RWPE1 (cell line): ENCODE measurements at regions not wholly inside any gene's neighbourhood (a gene's known extent, or its start where the extent isn't known, plus 50 kb on each side); places are given as distances from the start of the nearest gene placed in this dataset.

ENCODE experiments used
- CTCF ChIA-PET: fragments of 350-600 bp; sonication (Branson Sonifier 250); formaldehyde crosslinking; extraction: SDS; loops from one replicate; lab custom pipeline; 2021; lab: Yijun Ruan, JAX
- POLR2A ChIA-PET: fragments of 400-600 bp; formaldehyde crosslinking; extraction: SDS; loops from one replicate; lab custom pipeline; 2020; ENCODE audit warnings: antibody characterized with exemption; ENCODE audit not compliant: low non-redundant PET; lab: Yijun Ruan, JAX
- DNase-seq: peaks from one replicate; pipeline ENCODE4 v3.0.0; 2012; ENCODE audit warnings: low spot score
- H3K27ac ChIP-seq: fragments of 450-650 bp; 2 replicates; pipeline ENCODE4 v1.5.1; 2017
- TF ChIP-seq, protein P1 (sequence below): fragments of 450-650 bp; conservative IDR thresholded peaks from 2 replicates; pipeline ENCODE4 v1.5.1; 2017; ENCODE audit warnings: low read depth, mild to moderate bottlenecking

DNA sequence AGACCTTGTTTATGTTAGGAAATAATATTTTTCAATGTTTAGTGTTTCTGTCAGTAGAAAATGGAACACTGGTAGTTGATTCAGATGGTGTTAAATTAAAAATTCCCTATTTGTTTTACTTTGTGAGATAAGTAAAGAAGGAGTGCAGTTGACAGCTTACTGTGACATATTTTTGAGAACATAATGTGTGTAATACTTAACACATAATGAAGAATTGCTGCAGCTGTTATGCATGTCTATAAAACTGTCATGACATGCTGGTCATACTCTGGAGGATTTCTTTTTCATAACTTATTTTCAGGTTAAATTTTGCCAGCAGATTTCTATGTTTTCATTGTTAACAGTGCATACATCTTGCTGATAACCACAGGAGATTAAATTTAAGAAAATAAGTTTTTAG is 296.1 kb downstream of the CTH start:
- no peak overlapping the region for H3K27ac ChIP-seq
- TF ChIP-seq, protein P1, sequence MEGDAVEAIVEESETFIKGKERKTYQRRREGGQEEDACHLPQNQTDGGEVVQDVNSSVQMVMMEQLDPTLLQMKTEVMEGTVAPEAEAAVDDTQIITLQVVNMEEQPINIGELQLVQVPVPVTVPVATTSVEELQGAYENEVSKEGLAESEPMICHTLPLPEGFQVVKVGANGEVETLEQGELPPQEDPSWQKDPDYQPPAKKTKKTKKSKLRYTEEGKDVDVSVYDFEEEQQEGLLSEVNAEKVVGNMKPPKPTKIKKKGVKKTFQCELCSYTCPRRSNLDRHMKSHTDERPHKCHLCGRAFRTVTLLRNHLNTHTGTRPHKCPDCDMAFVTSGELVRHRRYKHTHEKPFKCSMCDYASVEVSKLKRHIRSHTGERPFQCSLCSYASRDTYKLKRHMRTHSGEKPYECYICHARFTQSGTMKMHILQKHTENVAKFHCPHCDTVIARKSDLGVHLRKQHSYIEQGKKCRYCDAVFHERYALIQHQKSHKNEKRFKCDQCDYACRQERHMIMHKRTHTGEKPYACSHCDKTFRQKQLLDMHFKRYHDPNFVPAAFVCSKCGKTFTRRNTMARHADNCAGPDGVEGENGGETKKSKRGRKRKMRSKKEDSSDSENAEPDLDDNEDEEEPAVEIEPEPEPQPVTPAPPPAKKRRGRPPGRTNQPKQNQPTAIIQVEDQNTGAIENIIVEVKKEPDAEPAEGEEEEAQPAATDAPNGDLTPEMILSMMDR = no peak
- ChIA-PET POLR2A (no interaction called here), CTCF (interaction anchor here (0.5 kb wide), 1 partner anchor 99 kb away, joined by 3 read pairs; no protein-coding TSS in a partner anchor)
- no peak for DNase-seq

- DNase-seq = no peak
- ChIA-PET CTCF (no interaction called here), POLR2A (no interaction called here)
- no peak overlapping the region for H3K27ac ChIP-seq
- TF ChIP-seq, protein P1 = no peak
These were observed 303.1 kb downstream of the CTH start for GRCh38 chr1:70714149-70714548.

- POLR2A ChIA-PET = no interaction called here
- CTCF ChIA-PET = no interaction called here
- TF ChIP-seq, protein P1 = no peak
- no peak overlapping the region for H3K27ac ChIP-seq
- no peak for DNase-seq
These were observed 306.1 kb downstream of the CTH start for GRCh38 chr1:70717211-70717610.

- no peak for DNase-seq
- H3K27ac ChIP-seq = no peak overlapping the region
- ChIA-PET POLR2A (no interaction called here), CTCF (no interaction called here)
- TF ChIP-seq, protein P1 = no peak
These were observed 306.6 kb downstream of the CTH start for GRCh38 chr1:70717656-70718055.

DNA sequence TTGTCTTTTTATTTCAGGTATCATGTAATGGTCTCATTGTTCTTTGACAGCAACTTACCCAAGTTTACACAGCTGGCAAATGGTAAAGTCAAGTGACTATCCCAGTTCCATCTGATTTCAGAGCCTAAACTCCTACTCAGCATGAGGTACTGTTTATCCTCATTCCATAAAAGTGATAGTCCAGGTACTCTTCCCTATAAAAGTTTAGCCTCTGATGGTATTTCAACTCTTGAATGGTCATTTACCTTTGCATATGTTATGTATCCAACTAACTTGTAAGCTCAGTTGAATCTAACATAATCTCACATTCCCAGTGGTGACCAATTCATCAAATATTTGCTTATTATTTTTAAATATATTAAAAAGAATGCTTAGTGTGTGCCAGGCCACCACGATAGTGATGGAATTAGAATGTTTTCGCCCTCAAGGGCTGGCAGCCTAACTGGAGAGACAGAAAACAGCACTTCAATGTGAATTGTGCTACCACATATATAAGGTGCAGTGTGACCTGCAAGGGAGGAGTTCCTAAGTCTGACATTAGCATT is 307.1 kb downstream of the CTH start:
- no peak overlapping the region for H3K27ac ChIP-seq
- ChIA-PET CTCF (no interaction called here), POLR2A (no interaction called here)
- no peak for DNase-seq
- TF ChIP-seq, protein P1 = no peak

GRCh38 chr1:70719154-70719553 is 308.1 kb downstream of the CTH start:
- H3K27ac ChIP-seq = no peak overlapping the region
- ChIA-PET POLR2A (no interaction called here), CTCF (no interaction called here)
- DNase-seq = no peak
- TF ChIP-seq, protein P1 = no peak
